Type B pancreatic cell (in vitro differentiated cells): ENCODE measurements at regions not wholly inside any gene's neighbourhood (a gene's known extent, or its start where the extent isn't known, plus 50 kb on each side); places are given as distances from the start of the nearest gene placed in this dataset.

Experiments
- DNase-seq: peaks from one replicate; pipeline ENCODE4 v3.0.0; 2021; ENCODE audit warnings: mixed read lengths; ENCODE audit not compliant: unreplicated experiment; ENCODE audit errors: extremely low spot score
- H3K27ac Mint-ChIP-seq: 2 replicates; pipeline ENCODE4 v1.8.0; 2021; ENCODE audit warnings: mild to moderate bottlenecking, mixed read lengths
- H3K27me3 Mint-ChIP-seq: 2 replicates; pipeline ENCODE4 v1.8.0; 2021; ENCODE audit warnings: mixed read lengths
- H3K36me3 Mint-ChIP-seq: 2 replicates; pipeline ENCODE4 v1.8.0; 2021; ENCODE audit warnings: mixed read lengths
- H3K4me1 Mint-ChIP-seq: one replicate; pipeline ENCODE4 v1.8.0; 2021; ENCODE audit warnings: mixed read lengths; ENCODE audit not compliant: unreplicated experiment
- H3K4me3 Mint-ChIP-seq: 2 replicates; pipeline ENCODE4 v1.8.0; 2021; ENCODE audit warnings: mild to moderate bottlenecking, mixed read lengths
- H3K9me3 Mint-ChIP-seq: 2 replicates; pipeline ENCODE4 v1.8.0; 2021; ENCODE audit warnings: mixed read lengths
- TF ChIP-seq, protein P1 (sequence below): fragments of 200-600 bp; sonication (generic); conservative IDR thresholded peaks from 2 replicates; pipeline ENCODE4 v1.5.0; 2021; ENCODE audit warnings: antibody characterized with exemption, mild to moderate bottlenecking

DNA sequence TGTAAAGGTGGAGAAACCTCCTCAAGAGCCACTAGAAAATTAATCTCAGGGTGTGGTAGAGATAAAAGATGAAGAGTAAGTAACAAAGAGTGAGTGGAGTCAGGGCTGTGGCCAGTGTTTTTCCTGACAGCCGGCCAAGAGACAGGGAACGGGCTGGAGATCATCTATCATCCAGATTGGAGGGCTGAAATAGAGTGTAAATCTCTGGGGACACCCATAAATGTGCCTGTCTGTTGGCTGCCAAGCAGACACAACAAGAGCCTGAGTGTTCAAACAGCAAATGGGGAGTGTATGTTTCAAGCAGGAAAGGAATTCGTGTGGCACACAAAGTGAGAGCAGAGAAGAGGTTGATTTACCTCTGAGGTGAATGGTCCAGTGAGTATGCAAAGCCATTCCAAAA, 326.4 kb upstream of the KHDRBS2 start:
- peaks cover 18% of the 10 kb centered on the region for H3K9me3 Mint-ChIP-seq
- DNase-seq: no peak
- no peak overlapping the region for H3K27ac Mint-ChIP-seq
- H3K27me3 Mint-ChIP-seq: no peaks in the 10 kb centered on the region
- H3K4me1 Mint-ChIP-seq: peaks cover 5% of the 10 kb centered on the region
- no peaks in the 10 kb centered on the region for H3K36me3 Mint-ChIP-seq
- no peak overlapping the region for H3K4me3 Mint-ChIP-seq
- TF ChIP-seq, protein P1, sequence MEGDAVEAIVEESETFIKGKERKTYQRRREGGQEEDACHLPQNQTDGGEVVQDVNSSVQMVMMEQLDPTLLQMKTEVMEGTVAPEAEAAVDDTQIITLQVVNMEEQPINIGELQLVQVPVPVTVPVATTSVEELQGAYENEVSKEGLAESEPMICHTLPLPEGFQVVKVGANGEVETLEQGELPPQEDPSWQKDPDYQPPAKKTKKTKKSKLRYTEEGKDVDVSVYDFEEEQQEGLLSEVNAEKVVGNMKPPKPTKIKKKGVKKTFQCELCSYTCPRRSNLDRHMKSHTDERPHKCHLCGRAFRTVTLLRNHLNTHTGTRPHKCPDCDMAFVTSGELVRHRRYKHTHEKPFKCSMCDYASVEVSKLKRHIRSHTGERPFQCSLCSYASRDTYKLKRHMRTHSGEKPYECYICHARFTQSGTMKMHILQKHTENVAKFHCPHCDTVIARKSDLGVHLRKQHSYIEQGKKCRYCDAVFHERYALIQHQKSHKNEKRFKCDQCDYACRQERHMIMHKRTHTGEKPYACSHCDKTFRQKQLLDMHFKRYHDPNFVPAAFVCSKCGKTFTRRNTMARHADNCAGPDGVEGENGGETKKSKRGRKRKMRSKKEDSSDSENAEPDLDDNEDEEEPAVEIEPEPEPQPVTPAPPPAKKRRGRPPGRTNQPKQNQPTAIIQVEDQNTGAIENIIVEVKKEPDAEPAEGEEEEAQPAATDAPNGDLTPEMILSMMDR: no peak

DNA sequence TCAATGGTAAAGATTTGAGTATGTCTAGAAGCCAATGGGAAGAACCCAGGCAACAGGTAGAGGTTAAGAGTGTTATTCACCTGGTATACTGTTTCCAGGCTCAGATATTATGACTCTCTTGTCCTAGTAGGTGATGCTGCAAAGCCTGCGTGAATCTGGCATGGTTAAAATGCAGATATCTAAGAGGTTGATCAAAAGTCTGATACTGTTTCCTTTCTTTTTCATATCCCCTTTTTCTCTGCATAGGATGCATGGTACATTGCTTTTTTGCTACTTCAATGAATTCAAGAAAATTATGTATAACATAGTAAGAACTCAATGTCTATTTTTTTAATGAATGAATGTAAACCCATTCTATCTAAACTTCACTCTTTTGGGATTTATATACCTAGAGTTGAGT, 284.3 kb upstream of the KHDRBS2 start:
- H3K9me3 Mint-ChIP-seq: no peaks in the 10 kb centered on the region
- H3K4me3 Mint-ChIP-seq: no peak overlapping the region
- H3K36me3 Mint-ChIP-seq: no peaks in the 10 kb centered on the region
- H3K27me3 Mint-ChIP-seq: no peaks in the 10 kb centered on the region
- no peak for DNase-seq
- peaks cover 4% of the 10 kb centered on the region for H3K4me1 Mint-ChIP-seq
- no peak overlapping the region for H3K27ac Mint-ChIP-seq
- TF ChIP-seq, protein P1: no peak

DNA sequence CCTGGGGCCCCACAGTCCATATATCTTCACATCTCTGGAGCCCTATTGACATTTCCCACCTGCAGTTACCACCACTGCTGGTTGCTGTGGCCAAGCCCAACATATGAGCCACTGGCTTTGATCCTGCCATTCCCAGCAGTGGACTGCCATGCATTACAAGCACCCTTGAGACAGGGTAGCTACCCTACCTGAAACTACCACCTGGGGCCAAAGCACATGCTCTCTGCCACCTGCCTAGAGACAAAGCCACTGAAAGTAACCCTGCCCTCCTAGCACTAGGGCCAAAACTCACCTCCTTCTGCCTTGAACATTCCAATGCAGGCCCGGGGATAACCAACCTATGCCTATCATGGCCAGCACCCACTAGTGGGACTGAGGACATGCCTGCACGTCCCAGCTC, 255.5 kb upstream of the KHDRBS2 start:
- DNase-seq: no peak
- no peak overlapping the region for H3K27ac Mint-ChIP-seq
- no peaks in the 10 kb centered on the region for H3K36me3 Mint-ChIP-seq
- no peaks in the 10 kb centered on the region for H3K9me3 Mint-ChIP-seq
- H3K4me3 Mint-ChIP-seq: no peak overlapping the region
- H3K4me1 Mint-ChIP-seq: no peaks in the 10 kb centered on the region
- TF ChIP-seq, protein P1: no peak
- H3K27me3 Mint-ChIP-seq: no peaks in the 10 kb centered on the region

DNA sequence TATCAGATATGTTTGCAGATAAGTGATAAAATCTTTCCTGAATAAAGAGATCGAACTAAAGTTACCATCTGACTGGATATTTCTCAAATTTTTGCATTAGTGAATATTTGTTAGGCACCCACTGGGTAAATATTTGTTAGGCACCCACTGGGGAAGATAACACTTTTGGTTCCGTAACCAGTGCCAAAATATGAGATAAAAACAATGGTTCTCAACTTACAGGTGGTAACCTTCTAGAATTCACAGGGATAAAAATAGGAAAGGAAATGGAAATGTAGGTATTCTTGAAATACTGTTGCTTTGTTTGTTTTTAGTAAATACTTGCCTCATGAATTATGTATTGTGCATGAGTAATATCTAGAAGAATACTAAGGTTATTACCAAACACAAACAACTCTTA, 245.0 kb upstream of the KHDRBS2 start:
- Mint-ChIP-seq H3K27me3 (no peaks in the 10 kb centered on the region), H3K27ac (no peak overlapping the region), H3K4me1 (no peaks in the 10 kb centered on the region), H3K9me3 (peaks cover 4% of the 10 kb centered on the region), H3K36me3 (no peaks in the 10 kb centered on the region), H3K4me3 (no peak overlapping the region)
- TF ChIP-seq, protein P1: no peak
- no peak for DNase-seq

DNA sequence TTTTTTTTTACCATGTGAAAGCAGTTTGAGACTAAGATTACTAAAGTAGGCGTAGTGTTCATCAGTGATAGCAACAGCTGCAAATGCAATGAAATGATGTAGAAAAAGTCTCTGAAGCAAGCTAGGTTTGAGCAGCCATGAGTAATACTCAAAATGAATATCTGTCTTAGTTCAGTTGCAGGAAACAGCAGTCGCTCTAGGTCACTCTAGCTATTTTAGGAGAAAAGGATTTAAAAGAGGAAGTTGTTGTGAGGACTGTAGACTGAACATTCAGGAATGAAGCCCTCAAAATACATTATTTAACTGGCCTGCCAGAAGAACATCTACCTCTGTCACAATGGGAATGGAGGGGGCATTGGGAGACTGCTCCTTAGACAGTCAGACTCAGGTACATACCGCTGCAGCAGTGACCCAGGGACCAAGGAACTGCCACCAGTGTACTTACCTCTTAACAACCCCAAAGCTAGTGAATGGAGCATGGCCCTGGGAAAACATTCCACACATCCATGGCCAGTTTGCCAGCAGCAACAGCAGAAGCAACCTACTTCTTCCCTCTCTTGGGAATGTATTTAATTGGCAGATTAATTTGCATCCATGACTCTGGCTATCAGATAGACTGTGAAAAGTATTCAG, 243.0 kb upstream of the KHDRBS2 start:
- peaks cover 4% of the 10 kb centered on the region for H3K9me3 Mint-ChIP-seq
- H3K4me3 Mint-ChIP-seq: no peak overlapping the region
- H3K27me3 Mint-ChIP-seq: no peaks in the 10 kb centered on the region
- no peaks in the 10 kb centered on the region for H3K4me1 Mint-ChIP-seq
- H3K27ac Mint-ChIP-seq: no peak overlapping the region
- TF ChIP-seq, protein P1: no peak
- DNase-seq: no peak
- no peaks in the 10 kb centered on the region for H3K36me3 Mint-ChIP-seq

DNA sequence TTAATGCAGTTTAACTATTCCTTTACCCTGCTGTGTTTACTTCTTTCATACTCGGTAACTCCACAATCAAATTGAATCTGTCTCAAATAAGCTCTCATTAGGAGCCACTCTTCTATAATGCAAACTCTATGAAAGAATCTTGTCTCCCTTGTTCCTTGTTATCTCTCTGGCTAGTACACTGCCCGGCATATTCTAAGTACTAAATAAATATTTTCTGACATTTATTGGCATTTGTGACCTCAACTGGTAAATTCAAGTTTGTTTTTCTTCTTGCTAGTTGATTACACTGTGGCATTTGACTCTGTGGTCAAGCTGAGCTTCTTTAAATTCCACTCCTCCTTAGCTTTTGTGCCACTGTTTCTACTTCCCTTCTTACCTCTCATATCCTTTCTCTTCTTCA, 237.6 kb upstream of the KHDRBS2 start:
- H3K4me1 Mint-ChIP-seq: no peaks in the 10 kb centered on the region
- no peak for DNase-seq
- no peaks in the 10 kb centered on the region for H3K27me3 Mint-ChIP-seq
- peaks cover 4% of the 10 kb centered on the region for H3K9me3 Mint-ChIP-seq
- TF ChIP-seq, protein P1: no peak
- H3K4me3 Mint-ChIP-seq: no peak overlapping the region
- no peaks in the 10 kb centered on the region for H3K36me3 Mint-ChIP-seq
- no peak overlapping the region for H3K27ac Mint-ChIP-seq
